ENCODE measurements at regions not wholly inside any gene's neighbourhood (a gene's known extent, or its start where the extent isn't known, plus 50 kb on each side); places are given as distances from the start of the nearest gene placed in this dataset.

GRCh38 chr4:12178614-12179610 lies 750.2 kb upstream of the HS3ST1 start:
- H3K36me3 ChIP-seq, result no peaks in the 10 kb centered on the region
- no peaks in the 10 kb centered on the region for H3K27me3 ChIP-seq
- WGBS, 2 donors, result 45 to 46% methylated on average over 11 of the region's 11 CpGs
- intact Hi-C loops (cut with DNase I), result loop anchor here in 2 of 10 donors (2.0 to 10.0 kb wide), 2 partner anchors 306 to 454 kb away; no protein-coding TSS in a partner anchor
- H3K27ac ChIP-seq, result peak overlapping the region in 1 of 10 donors; percentile 15
- peak in 1 of 9 donors; percentile 16 for TF ChIP-seq CTCF (IDR thresholded peaks at IDR 0.05)
- peak in 6 of 8 donors; percentile 34 to 83 (median 62) for ATAC-seq
- H3K9me3 ChIP-seq, result no peaks in the 10 kb centered on the region
- H3K4me3 ChIP-seq, result no peak overlapping the region
- no peaks in the 10 kb centered on the region for H3K4me1 ChIP-seq
- DNase-seq, result peak in 1 of 2 donors; percentile 21

- no peak for DNase-seq
- intact Hi-C loops (cut with DNase I), result loop anchor here in 1 of 10 donors (10.0 kb wide), 1 partner anchor 307 kb away; no protein-coding TSS in a partner anchor
- no peaks in the 10 kb centered on the region for H3K27me3 ChIP-seq
- no peak for TF ChIP-seq CTCF (IDR thresholded peaks at IDR 0.05)
- H3K36me3 ChIP-seq, result no peaks in the 10 kb centered on the region
- H3K4me1 ChIP-seq, result peaks cover 0 to 6% (median 0%) of the 10 kb centered on the region in 9 donors
- H3K27ac ChIP-seq, result no peak overlapping the region
- WGBS, 2 donors, result 89 to 96% methylated on average over 2 of the region's 2 CpGs
- H3K9me3 ChIP-seq, result no peaks in the 10 kb centered on the region
- ATAC-seq, result no peak
- H3K4me3 ChIP-seq, result no peak overlapping the region
Observed at GRCh38 chr4:12177416-12177815, 748.7 kb upstream of the HS3ST1 start.

GRCh38 chr4:12173496-12173895 lies 744.8 kb upstream of the HS3ST1 start:
- Histone ChIP-seq H3K27ac (peak overlapping the region in 5 of 10 donors; percentile 27 to 85 (median 52)), H3K27me3 (no peaks in the 10 kb centered on the region), H3K9me3 (no peaks in the 10 kb centered on the region), H3K36me3 (no peaks in the 10 kb centered on the region), H3K4me3 (no peak overlapping the region), H3K4me1 (peaks cover 0 to 17% (median 0%) of the 10 kb centered on the region in 9 donors)
- TF ChIP-seq CTCF (IDR thresholded peaks at IDR 0.05), result no peak
- WGBS, 2 donors, result 56 to 65% methylated on average over 4 of the region's 4 CpGs
- ATAC-seq (no peak), DNase-seq (no peak)
- intact Hi-C loops (cut with DNase I), result loop anchor here in 1 of 10 donors (10.0 kb wide), 1 partner anchor 311 kb away; no protein-coding TSS in a partner anchor

- H3K9me3 ChIP-seq, result no peaks in the 10 kb centered on the region
- intact Hi-C loops (cut with DNase I), result loop anchor here in 1 of 10 donors (10.0 kb wide), 1 partner anchor 312 kb away; no protein-coding TSS in a partner anchor
- WGBS, 2 donors, result 25 to 30% methylated on average over 3 of the region's 3 CpGs
- TF ChIP-seq CTCF (IDR thresholded peaks at IDR 0.05), result no peak
- H3K27ac ChIP-seq, result peak overlapping the region; percentile 15 to 85 (median 69)
- H3K4me3 ChIP-seq, result no peak overlapping the region
- DNase-seq (no peak), ATAC-seq (peak in 7 of 8 donors; percentile 38 to 97 (median 87))
- H3K4me1 ChIP-seq, result peaks cover 0 to 17% (median 0%) of the 10 kb centered on the region in 9 donors
- H3K27me3 ChIP-seq, result no peaks in the 10 kb centered on the region
- H3K36me3 ChIP-seq, result no peaks in the 10 kb centered on the region
Observed at GRCh38 chr4:12172198-12172973, 743.7 kb upstream of the HS3ST1 start.
